Adrenal gland (tissue), 9 donors: ENCODE measurements at regions not wholly inside any gene's neighbourhood (a gene's known extent, or its start where the extent isn't known, plus 50 kb on each side); places are given as distances from the start of the nearest gene placed in this dataset.

Experiments
- DNase-seq, 7 donors: peaks; one replicate each; pipeline ENCODE4 v3.0.0-alpha.2; 2019 to 2020
- H3K27ac ChIP-seq, 5 donors: fragments of 200-600 bp; sonication (generic) in 4 of 5; 1 replicate in 3 of 5; 2 replicates in 2 of 5; pipeline versions ENCODE4 v1.5.1 to v1.8.0; 2016 to 2020; ENCODE audit warnings: mild to moderate bottlenecking in 1 of 5
- H3K27me3 ChIP-seq: fragments of 200-600 bp; 2 replicates; pipeline ENCODE4 v1.8.0; 2021
- H3K36me3 ChIP-seq, 2 donors: fragments of 200-600 bp; replicated peaks in 1 of 2; 1 replicate in 1 of 2; 2 replicates in 1 of 2; pipeline versions ENCODE4 v1.5.1 to v1.8.0; 2018 to 2022
- H3K4me1 ChIP-seq, 2 donors: fragments of 200-600 bp; replicated peaks in 1 of 2; 1 replicate in 1 of 2; 2 replicates in 1 of 2; pipeline versions ENCODE4 v1.5.1 to v1.8.0; 2018 to 2021
- H3K4me3 ChIP-seq, 4 donors: fragments of 200-600 bp; sonication (generic) in 3 of 4; one replicate each; pipeline ENCODE4 v1.5.1; 2016 to 2018
- H3K9me3 ChIP-seq, 3 donors: fragments of 200-600 bp; sonication (generic) in 1 of 3; replicated peaks in 1 of 3; 1 replicate in 2 of 3; 2 replicates in 1 of 3; pipeline versions ENCODE4 v1.5.1 to v1.8.0; 2016 to 2021
- CTCF ChIP-seq, 6 experiments: fragments of 450-650 bp in 4 of 6; fragments of 200-600 bp in 2 of 6; sonication (generic) in 1 of 6; IDR thresholded peaks; 1 replicate in 5 of 6; 2 replicates in 1 of 6; pipeline versions ENCODE4 v1.5.1 to v1.8.0; 2016 to 2021; ENCODE audit warnings: antibody characterized with exemption in 6 of 6, mild to moderate bottlenecking in 2 of 6, moderate library complexity in 1 of 6
- POLR2A ChIP-seq, 2 donors: fragments of 450-650 bp; IDR thresholded peaks; one replicate each; pipeline ENCODE4 v1.6.1; 2017; ENCODE audit warnings: antibody characterized with exemption in 2 of 2, mild to moderate bottlenecking in 2 of 2, moderate library complexity in 1 of 2
- WGBS, 4 donors: extraction: QIAGEN DNeasy Blood & Tissue Kit in 2 of 4; methylation state at CpG; one replicate each; pipeline versions ENCODE4 v1.1.5 to v1.1.7; 2013 to 2017; 5-methylcytosine and 5-hydroxymethylcytosine counted together
- intact Hi-C, 2 donors: fragments of 100-400 bp; cut with DNase I; formaldehyde crosslinking; loops; one replicate each; pipeline versions ENCODE4 v1.14.1 to v1.15.0; 2022 to 2023
- donor health status: healthy with polysubstance abuse.
- donor health status: Bipolar disorder and iron deficiency.
- donor health status: DM: yes; HTN: yes; CAD: no.
- donor health status: DM: no; HTN: no; CAD: no.
- donor health status: DM: no; HTN: no; CAD: no.

GRCh38 chr6:117165911-117166499 lies 99.4 kb upstream of the VGLL2 start:
- H3K9me3 ChIP-seq: no peaks in the 10 kb centered on the region
- no peak for TF ChIP-seq CTCF (IDR thresholded peaks at IDR 0.05)
- TF ChIP-seq POLR2A (IDR thresholded peaks at IDR 0.05): no peak
- intact Hi-C loops: no loop called here
- H3K36me3 ChIP-seq: no peaks in the 10 kb centered on the region
- no peaks in the 10 kb centered on the region for H3K4me1 ChIP-seq
- H3K4me3 ChIP-seq: no peak overlapping the region
- H3K27me3 ChIP-seq: no peaks in the 10 kb centered on the region
- WGBS, 4 donors: 19 to 34% (median 26%) methylated on average over 2 of the region's 2 CpGs
- no peak overlapping the region for H3K27ac ChIP-seq
- no peak for DNase-seq

- no peak overlapping the region for H3K4me3 ChIP-seq
- WGBS, 4 donors: 59 to 69% (median 64%) methylated on average over 10 of the region's 10 CpGs
- no peak overlapping the region for H3K27ac ChIP-seq
- no peaks in the 10 kb centered on the region for H3K4me1 ChIP-seq
- TF ChIP-seq POLR2A (IDR thresholded peaks at IDR 0.05) (no peak), CTCF (IDR thresholded peaks at IDR 0.05) (no peak)
- intact Hi-C loops: no loop called here
- no peaks in the 10 kb centered on the region for H3K27me3 ChIP-seq
- DNase-seq: no peak
- no peaks in the 10 kb centered on the region for H3K36me3 ChIP-seq
- H3K9me3 ChIP-seq: no peaks in the 10 kb centered on the region
These were observed 97.7 kb upstream of the VGLL2 start for GRCh38 chr6:117167520-117168271.

GRCh38 chr6:117168296-117169063 lies 96.9 kb upstream of the VGLL2 start:
- no peak for TF ChIP-seq POLR2A (IDR thresholded peaks at IDR 0.05)
- no peak for TF ChIP-seq CTCF (IDR thresholded peaks at IDR 0.05)
- intact Hi-C loops: no loop called here
- Histone ChIP-seq H3K27ac (no peak overlapping the region), H3K36me3 (no peaks in the 10 kb centered on the region), H3K4me3 (no peak overlapping the region), H3K9me3 (no peaks in the 10 kb centered on the region), H3K4me1 (no peaks in the 10 kb centered on the region), H3K27me3 (no peaks in the 10 kb centered on the region)
- no peak for DNase-seq
- WGBS, 4 donors: 29 to 40% (median 34%) methylated on average over 4 of the region's 4 CpGs

- H3K4me3 ChIP-seq: no peak overlapping the region
- H3K36me3 ChIP-seq: no peaks in the 10 kb centered on the region
- DNase-seq: no peak
- intact Hi-C loops: no loop called here
- no peaks in the 10 kb centered on the region for H3K4me1 ChIP-seq
- H3K27ac ChIP-seq: no peak overlapping the region
- no peaks in the 10 kb centered on the region for H3K9me3 ChIP-seq
- TF ChIP-seq CTCF (IDR thresholded peaks at IDR 0.05): no peak
- no peak for TF ChIP-seq POLR2A (IDR thresholded peaks at IDR 0.05)
- 66 to 75% (median 74%) methylated on average over 2 to 5 of the region's 5 CpGs for WGBS, 4 donors
- H3K27me3 ChIP-seq: no peaks in the 10 kb centered on the region
These were observed 96.2 kb upstream of the VGLL2 start for GRCh38 chr6:117169064-117169665.
